GM12878 (cell line): ENCODE measurements at regions not wholly inside any gene's neighbourhood (a gene's known extent, or its start where the extent isn't known, plus 50 kb on each side); places are given as distances from the start of the nearest gene placed in this dataset.

Experiments
- ATF2 ChIP-seq: IDR thresholded peaks from 2 replicates; pipeline ENCODE4 v1.6.1; 2012; ENCODE audit warnings: low read length, inconsistent platforms
- BCLAF1 ChIP-seq: fragments of 450-650 bp; IDR thresholded peaks from 2 replicates; pipeline ENCODE4 v1.6.1; 2017; ENCODE audit warnings: antibody characterized with exemption, mild to moderate bottlenecking, moderate library complexity
- CHD2 ChIP-seq: IDR thresholded peaks from 2 replicates; pipeline ENCODE4 v1.6.1; 2011; ENCODE audit warnings: low read depth, low read length, improper control_type of control experiment, borderline replicate concordance
- CHD4 ChIP-seq: fragments of 200-600 bp; sonication (generic); IDR thresholded peaks from 2 replicates; pipeline ENCODE4 v1.6.1; 2016; ENCODE audit warnings: mild to moderate bottlenecking
- CREB1 ChIP-seq: IDR thresholded peaks from 2 replicates; pipeline ENCODE4 v1.6.1; 2012; ENCODE audit warnings: low read depth, mild to moderate bottlenecking, inconsistent platforms
- EGR1 ChIP-seq, 2 experiments: IDR thresholded peaks; 1 replicate in 1 of 2; 2 replicates in 1 of 2; pipeline ENCODE4 v1.6.1; 2011 to 2012; ENCODE audit warnings: low read depth in 2 of 2, low read length in 2 of 2, borderline replicate concordance in 1 of 2, mild to moderate bottlenecking in 1 of 2, moderate library complexity in 1 of 2
- IKZF1 ChIP-seq: fragments of 450-650 bp; conservative IDR thresholded peaks from 2 replicates; pipeline ENCODE4 v1.6.1; 2017; ENCODE audit warnings: antibody characterized with exemption, mild to moderate bottlenecking
- MXI1 ChIP-seq: fragments of 150-350 bp; IDR thresholded peaks from 2 replicates; pipeline ENCODE4 v1.6.1; 2011; ENCODE audit warnings: low read depth, mild to moderate bottlenecking, inconsistent platforms, low read length, improper control_type of control experiment
- PKNOX1 ChIP-seq: fragments of 450-650 bp; IDR thresholded peaks from 2 replicates; pipeline ENCODE4 v1.6.1; 2016; ENCODE audit warnings: mild to moderate bottlenecking
- TCF7 ChIP-seq: IDR thresholded peaks from 2 replicates; pipeline ENCODE4 v1.6.1; 2014; ENCODE audit warnings: antibody characterized with exemption, borderline replicate concordance
- ZSCAN29 ChIP-seq: fragments of 450-650 bp; IDR thresholded peaks from 2 replicates; pipeline ENCODE4 v1.6.1; 2017; ENCODE audit warnings: mild to moderate bottlenecking, moderate library complexity
- TF ChIP-seq, protein P1 (sequence below), 3 experiments: IDR thresholded peaks in 2 of 3; conservative IDR thresholded peaks in 1 of 3; 2 replicates each; pipeline ENCODE4 v1.5.1; 2011; ENCODE audit warnings: low read depth in 3 of 3, low read length in 3 of 3, mild to moderate bottlenecking in 3 of 3, control low read depth in 2 of 3, moderate library complexity in 2 of 3, inconsistent platforms in 1 of 3, mixed read lengths in 1 of 3; ENCODE audit not compliant: control insufficient read depth in 2 of 3, insufficient read depth in 1 of 3; ENCODE audit errors: extremely low read depth in 1 of 3

GRCh38 chr11:41532413-41532812 lies 73.0 kb upstream of the LRRC4C start:
- TF ChIP-seq MXI1 (no peak), BCLAF1 (no peak), ATF2 (no peak), CHD4 (no peak), EGR1 (IDR thresholded peaks at IDR 0.05; ENCODE audit: borderline replicate concordance in 1 of 2, low read depth in 2 of 2, low read length in 2 of 2) (no peak), IKZF1 (no peak), ZSCAN29 (no peak), PKNOX1 (no peak), CHD2 (no peak), CREB1 (no peak), TCF7 (no peak)
- TF ChIP-seq, protein P1, sequence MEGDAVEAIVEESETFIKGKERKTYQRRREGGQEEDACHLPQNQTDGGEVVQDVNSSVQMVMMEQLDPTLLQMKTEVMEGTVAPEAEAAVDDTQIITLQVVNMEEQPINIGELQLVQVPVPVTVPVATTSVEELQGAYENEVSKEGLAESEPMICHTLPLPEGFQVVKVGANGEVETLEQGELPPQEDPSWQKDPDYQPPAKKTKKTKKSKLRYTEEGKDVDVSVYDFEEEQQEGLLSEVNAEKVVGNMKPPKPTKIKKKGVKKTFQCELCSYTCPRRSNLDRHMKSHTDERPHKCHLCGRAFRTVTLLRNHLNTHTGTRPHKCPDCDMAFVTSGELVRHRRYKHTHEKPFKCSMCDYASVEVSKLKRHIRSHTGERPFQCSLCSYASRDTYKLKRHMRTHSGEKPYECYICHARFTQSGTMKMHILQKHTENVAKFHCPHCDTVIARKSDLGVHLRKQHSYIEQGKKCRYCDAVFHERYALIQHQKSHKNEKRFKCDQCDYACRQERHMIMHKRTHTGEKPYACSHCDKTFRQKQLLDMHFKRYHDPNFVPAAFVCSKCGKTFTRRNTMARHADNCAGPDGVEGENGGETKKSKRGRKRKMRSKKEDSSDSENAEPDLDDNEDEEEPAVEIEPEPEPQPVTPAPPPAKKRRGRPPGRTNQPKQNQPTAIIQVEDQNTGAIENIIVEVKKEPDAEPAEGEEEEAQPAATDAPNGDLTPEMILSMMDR (IDR thresholded peaks at IDR 0.05 in 2 of 3, conservative IDR thresholded peaks at IDR 0.05 in 1 of 3; ENCODE audit: control insufficient read depth in 2 of 3, extremely low read depth in 1 of 3, insufficient read depth in 1 of 3, low read depth in 3 of 3, low read length in 3 of 3) = no peak
